ENCODE measurements at regions not wholly inside any gene's neighbourhood (a gene's known extent, or its start where the extent isn't known, plus 50 kb on each side); places are given as distances from the start of the nearest gene placed in this dataset.
"Not testable (repeated sequence)": the region's sequence is repeated elsewhere in the genome, so short reads cannot be mapped to it uniquely, and the experiment has no call there.

GRCh38 chr16:46519063-46519462, 102.1 kb downstream of the SHCBP1 start:
- ATAC-seq (replicated peaks) (no peak), DNase-seq (no peak)
- H3K4me3 Mint-ChIP-seq = no peak overlapping the region
- H3K27ac Mint-ChIP-seq = no peak overlapping the region
- no peaks in the 10 kb centered on the region for H3K36me3 Mint-ChIP-seq (ENCODE audit: insufficient read depth)
- peaks cover 0 to 7% of the 10 kb centered on the region in 2 donors for H3K9me3 Mint-ChIP-seq
- no peaks in the 10 kb centered on the region for H3K4me1 Mint-ChIP-seq (ENCODE audit: low read depth in 2 of 2)
- no peaks in the 10 kb centered on the region for H3K27me3 Mint-ChIP-seq

GRCh38 chr16:46496701-46497100, 124.5 kb downstream of the SHCBP1 start:
- Mint-ChIP-seq H3K36me3 (ENCODE audit: insufficient read depth) (no peaks in the 10 kb centered on the region), H3K4me3 (no peak overlapping the region), H3K27ac (no peak overlapping the region), H3K27me3 (no peaks in the 10 kb centered on the region), H3K9me3 (peaks cover 8 to 18% of the 10 kb centered on the region in 2 donors), H3K4me1 (ENCODE audit: low read depth in 2 of 2) (no peaks in the 10 kb centered on the region)
- DNase-seq (no peak), ATAC-seq (replicated peaks) (no peak)

- H3K4me3 Mint-ChIP-seq = no peak overlapping the region
- ATAC-seq (replicated peaks) (no peak), DNase-seq (no peak)
- peaks cover 5% of the 10 kb centered on the region for H3K36me3 Mint-ChIP-seq (ENCODE audit: insufficient read depth)
- peaks cover 0 to 11% of the 10 kb centered on the region in 2 donors for H3K9me3 Mint-ChIP-seq
- H3K4me1 Mint-ChIP-seq (ENCODE audit: low read depth in 2 of 2) = no peaks in the 10 kb centered on the region
- H3K27me3 Mint-ChIP-seq = no peaks in the 10 kb centered on the region
- no peak overlapping the region for H3K27ac Mint-ChIP-seq
Observed at GRCh38 chr16:46482895-46483294, 138.3 kb downstream of the SHCBP1 start.

- H3K9me3 Mint-ChIP-seq = peaks cover 8 to 41% of the 10 kb centered on the region in 2 donors
- no peaks in the 10 kb centered on the region for H3K4me1 Mint-ChIP-seq (ENCODE audit: low read depth in 2 of 2)
- no peak for ATAC-seq (replicated peaks)
- H3K27me3 Mint-ChIP-seq = no peaks in the 10 kb centered on the region
- no peak overlapping the region for H3K4me3 Mint-ChIP-seq
- H3K27ac Mint-ChIP-seq = no peak overlapping the region
- no peaks in the 10 kb centered on the region for H3K36me3 Mint-ChIP-seq (ENCODE audit: insufficient read depth)
- no peak for DNase-seq
Observed at GRCh38 chr16:46466239-46466638, 154.9 kb downstream of the SHCBP1 start.

- not testable (repeated sequence) for H3K9me3 Mint-ChIP-seq; H3K4me1 Mint-ChIP-seq (ENCODE audit: low read depth in 2 of 2); H3K4me3 Mint-ChIP-seq; ATAC-seq (replicated peaks); H3K36me3 Mint-ChIP-seq (ENCODE audit: insufficient read depth); H3K27ac Mint-ChIP-seq; H3K27me3 Mint-ChIP-seq; DNase-seq
Observed at GRCh38 chr16:46454801-46455200, 166.4 kb downstream of the SHCBP1 start.

- Mint-ChIP-seq H3K36me3 (ENCODE audit: insufficient read depth) (no peaks in the 10 kb centered on the region), H3K27ac (no peak overlapping the region), H3K27me3 (no peaks in the 10 kb centered on the region), H3K9me3 (no peaks in the 10 kb centered on the region), H3K4me1 (ENCODE audit: low read depth in 2 of 2) (no peaks in the 10 kb centered on the region), H3K4me3 (no peak overlapping the region)
- ATAC-seq (replicated peaks) (no peak), DNase-seq (no peak)
Observed at GRCh38 chr16:46428108-46429061, 192.8 kb downstream of the SHCBP1 start.

GRCh38 chr16:46427340-46428107, 193.7 kb downstream of the SHCBP1 start:
- DNase-seq = no peak
- no peaks in the 10 kb centered on the region for H3K27me3 Mint-ChIP-seq
- no peaks in the 10 kb centered on the region for H3K4me1 Mint-ChIP-seq (ENCODE audit: low read depth in 2 of 2)
- no peak overlapping the region for H3K27ac Mint-ChIP-seq
- no peaks in the 10 kb centered on the region for H3K9me3 Mint-ChIP-seq
- no peak for ATAC-seq (replicated peaks)
- no peak overlapping the region for H3K4me3 Mint-ChIP-seq
- H3K36me3 Mint-ChIP-seq (ENCODE audit: insufficient read depth) = no peaks in the 10 kb centered on the region

- no peaks in the 10 kb centered on the region for H3K36me3 Mint-ChIP-seq (ENCODE audit: insufficient read depth)
- H3K27me3 Mint-ChIP-seq = no peaks in the 10 kb centered on the region
- no peak for ATAC-seq (replicated peaks)
- no peak for DNase-seq
- H3K9me3 Mint-ChIP-seq = peaks cover 2 to 10% of the 10 kb centered on the region in 2 donors
- H3K4me3 Mint-ChIP-seq = no peak overlapping the region
- H3K27ac Mint-ChIP-seq = no peak overlapping the region
- no peaks in the 10 kb centered on the region for H3K4me1 Mint-ChIP-seq (ENCODE audit: low read depth in 2 of 2)
Observed at GRCh38 chr16:46426336-46426735, 194.8 kb downstream of the SHCBP1 start.

GRCh38 chr16:46404028-46404427, 217.2 kb downstream of the SHCBP1 start:
- no peak for DNase-seq
- H3K36me3 Mint-ChIP-seq (ENCODE audit: insufficient read depth) = no peaks in the 10 kb centered on the region
- no peak overlapping the region for H3K27ac Mint-ChIP-seq
- H3K4me3 Mint-ChIP-seq = no peak overlapping the region
- no peaks in the 10 kb centered on the region for H3K27me3 Mint-ChIP-seq
- H3K4me1 Mint-ChIP-seq (ENCODE audit: low read depth in 2 of 2) = no peaks in the 10 kb centered on the region
- no peak for ATAC-seq (replicated peaks)
- H3K9me3 Mint-ChIP-seq = peaks cover 4 to 28% of the 10 kb centered on the region in 2 donors

- H3K36me3 Mint-ChIP-seq (ENCODE audit: insufficient read depth); H3K4me3 Mint-ChIP-seq; ATAC-seq (replicated peaks); H3K4me1 Mint-ChIP-seq (ENCODE audit: low read depth in 2 of 2); H3K27me3 Mint-ChIP-seq; H3K27ac Mint-ChIP-seq; H3K9me3 Mint-ChIP-seq: not testable (repeated sequence)
- DNase-seq = peak; percentile 31 to 50 (median 49)
Observed at GRCh38 chr16:46398559-46398958, 222.6 kb downstream of the SHCBP1 start.

- peak; percentile 5 to 12 (median 8) for DNase-seq
- H3K9me3 Mint-ChIP-seq = peaks cover 4 to 13% of the 10 kb centered on the region in 2 donors
- H3K4me3 Mint-ChIP-seq; H3K27ac Mint-ChIP-seq; H3K4me1 Mint-ChIP-seq (ENCODE audit: low read depth in 2 of 2); H3K27me3 Mint-ChIP-seq; H3K36me3 Mint-ChIP-seq (ENCODE audit: insufficient read depth); ATAC-seq (replicated peaks): not testable (repeated sequence)
Observed at GRCh38 chr16:46396883-46397270, 224.3 kb downstream of the SHCBP1 start.

GRCh38 chr16:46396131-46396882, 224.9 kb downstream of the SHCBP1 start:
- H3K4me1 Mint-ChIP-seq (ENCODE audit: low read depth in 2 of 2); H3K36me3 Mint-ChIP-seq (ENCODE audit: insufficient read depth); H3K27ac Mint-ChIP-seq; H3K27me3 Mint-ChIP-seq; ATAC-seq (replicated peaks); H3K4me3 Mint-ChIP-seq: not testable (repeated sequence)
- peaks cover 4 to 13% of the 10 kb centered on the region in 2 donors for H3K9me3 Mint-ChIP-seq
- DNase-seq = peak in 2 of 3 experiments; percentile 7 to 31

- not testable (repeated sequence) for ATAC-seq (replicated peaks); H3K4me3 Mint-ChIP-seq; H3K4me1 Mint-ChIP-seq (ENCODE audit: low read depth in 2 of 2); H3K36me3 Mint-ChIP-seq (ENCODE audit: insufficient read depth); H3K27me3 Mint-ChIP-seq; H3K27ac Mint-ChIP-seq
- H3K9me3 Mint-ChIP-seq = peaks cover 7 to 13% of the 10 kb centered on the region in 2 donors
- peak in 2 of 3 experiments; percentile 9 to 29 for DNase-seq
Observed at GRCh38 chr16:46395391-46395921, 225.7 kb downstream of the SHCBP1 start.

Measured in effector memory CD8-positive, alpha-beta T cell (primary cell).